Fibroblast of lung (primary cell): ENCODE measurements at regions not wholly inside any gene's neighbourhood (a gene's known extent, or its start where the extent isn't known, plus 50 kb on each side); places are given as distances from the start of the nearest gene placed in this dataset.

ENCODE experiments used
- EZH2 ChIP-seq: IDR thresholded peaks from 2 replicates; pipeline ENCODE4 v1.5.1; 2012; ENCODE audit warnings: low read length, control low read depth, mild to moderate bottlenecking; ENCODE audit errors: missing control alignments
- TF ChIP-seq, protein P1 (sequence below), 2 donors: IDR thresholded peaks in 1 of 2; conservative IDR thresholded peaks in 1 of 2; 1 replicate in 1 of 2; 2 replicates in 1 of 2; pipeline ENCODE4 v1.5.1; 2011 to 2012; ENCODE audit warnings: low read length in 2 of 2, control low read depth in 1 of 2, inconsistent platforms in 1 of 2, low read depth in 1 of 2, mild to moderate bottlenecking in 1 of 2

DNA sequence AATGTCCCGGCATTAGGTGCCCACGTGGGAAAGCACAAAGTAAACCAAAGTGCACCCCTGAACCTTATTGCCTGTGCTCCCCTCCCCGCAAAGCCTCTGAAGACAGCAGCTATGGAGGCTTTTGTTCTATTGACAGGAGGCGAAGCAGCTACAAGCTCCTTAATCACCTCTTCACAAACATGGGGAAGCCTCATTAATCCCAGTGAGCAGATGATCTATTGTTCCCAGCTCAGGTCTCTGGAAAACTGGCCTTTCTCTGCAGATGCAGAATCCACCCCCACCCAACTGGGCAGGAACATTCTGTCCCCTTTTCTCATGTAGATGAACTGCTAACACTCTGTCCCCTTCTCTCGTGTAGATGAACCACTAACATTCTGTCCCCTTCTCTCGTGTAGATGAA, 190.5 kb upstream of the CSF3R start:
- TF ChIP-seq, protein P1, sequence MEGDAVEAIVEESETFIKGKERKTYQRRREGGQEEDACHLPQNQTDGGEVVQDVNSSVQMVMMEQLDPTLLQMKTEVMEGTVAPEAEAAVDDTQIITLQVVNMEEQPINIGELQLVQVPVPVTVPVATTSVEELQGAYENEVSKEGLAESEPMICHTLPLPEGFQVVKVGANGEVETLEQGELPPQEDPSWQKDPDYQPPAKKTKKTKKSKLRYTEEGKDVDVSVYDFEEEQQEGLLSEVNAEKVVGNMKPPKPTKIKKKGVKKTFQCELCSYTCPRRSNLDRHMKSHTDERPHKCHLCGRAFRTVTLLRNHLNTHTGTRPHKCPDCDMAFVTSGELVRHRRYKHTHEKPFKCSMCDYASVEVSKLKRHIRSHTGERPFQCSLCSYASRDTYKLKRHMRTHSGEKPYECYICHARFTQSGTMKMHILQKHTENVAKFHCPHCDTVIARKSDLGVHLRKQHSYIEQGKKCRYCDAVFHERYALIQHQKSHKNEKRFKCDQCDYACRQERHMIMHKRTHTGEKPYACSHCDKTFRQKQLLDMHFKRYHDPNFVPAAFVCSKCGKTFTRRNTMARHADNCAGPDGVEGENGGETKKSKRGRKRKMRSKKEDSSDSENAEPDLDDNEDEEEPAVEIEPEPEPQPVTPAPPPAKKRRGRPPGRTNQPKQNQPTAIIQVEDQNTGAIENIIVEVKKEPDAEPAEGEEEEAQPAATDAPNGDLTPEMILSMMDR (conservative IDR thresholded peaks at IDR 0.05 in 1 of 2, IDR thresholded peaks at IDR 0.05 in 1 of 2; ENCODE audit: low read depth in 1 of 2, low read length in 2 of 2) = no peak
- TF ChIP-seq EZH2 = no peak
